Hepatocyte (in vitro differentiated cells): ENCODE measurements at regions not wholly inside any gene's neighbourhood (a gene's known extent, or its start where the extent isn't known, plus 50 kb on each side); places are given as distances from the start of the nearest gene placed in this dataset.

Experiments used
- CTCF ChIP-seq: fragments of 200-600 bp; sonication (generic); IDR thresholded peaks from 2 replicates; pipeline ENCODE4 v1.5.1; 2016; ENCODE audit warnings: antibody characterized with exemption, mild to moderate bottlenecking; ENCODE audit not compliant: poor library complexity
- EZH2 ChIP-seq: fragments of 200-600 bp; sonication (generic); IDR thresholded peaks from 2 replicates; pipeline ENCODE4 v1.6.1; 2016; ENCODE audit warnings: antibody characterized with exemption, mild to moderate bottlenecking, borderline replicate concordance

- no peak for TF ChIP-seq CTCF
- TF ChIP-seq EZH2, result no peak
These were observed 65.8 kb upstream of the RGL1 start for GRCh38 chr1:183739082-183739481.
